ENCODE measurements at regions not wholly inside any gene's neighbourhood (a gene's known extent, or its start where the extent isn't known, plus 50 kb on each side); places are given as distances from the start of the nearest gene placed in this dataset.

GRCh38 chr5:171619196-171619595 is 166.4 kb upstream of the SMIM23 start:
- in situ Hi-C loops (cut with HindIII; ENCODE audit: low sequenced_read_pairs) = no loop called here
- H3K4me3 ChIP-seq (ENCODE audit: low read depth, low read length) = no peak overlapping the region
- no peak for DNase-seq (ENCODE audit: low read depth)
- no peak for TF ChIP-seq CTCF (IDR thresholded peaks at IDR 0.05; ENCODE audit: low read depth, low read length, missing control alignments)

DNA sequence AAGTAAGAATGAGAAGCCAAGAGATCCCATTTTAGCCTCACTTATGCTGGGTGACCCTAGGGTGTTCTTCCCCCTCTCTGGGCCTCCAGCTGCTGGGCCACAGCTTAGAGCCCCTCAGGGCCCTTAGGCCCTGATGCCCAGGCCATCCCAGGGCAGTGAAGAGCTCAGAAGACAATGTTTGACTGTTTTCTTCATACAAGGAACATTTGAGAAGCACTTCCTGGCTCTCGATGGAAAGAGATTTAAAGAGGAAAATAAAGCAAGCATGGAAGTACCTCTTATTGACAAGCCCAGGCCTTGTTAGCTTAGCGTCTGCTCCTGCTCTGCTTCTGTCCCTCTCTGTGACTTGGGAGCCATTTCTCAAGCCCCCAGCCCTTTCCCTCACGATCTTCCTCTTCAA is 165.9 kb upstream of the SMIM23 start:
- DNase-seq (ENCODE audit: low read depth) = no peak
- in situ Hi-C loops (cut with HindIII; ENCODE audit: low sequenced_read_pairs) = no loop called here
- no peak overlapping the region for H3K4me3 ChIP-seq (ENCODE audit: low read depth, low read length)
- no peak for TF ChIP-seq CTCF (IDR thresholded peaks at IDR 0.05; ENCODE audit: low read depth, low read length, missing control alignments)

GRCh38 chr5:171622010-171622409 is 163.6 kb upstream of the SMIM23 start:
- no peak overlapping the region for H3K4me3 ChIP-seq (ENCODE audit: low read depth, low read length)
- no peak for DNase-seq (ENCODE audit: low read depth)
- in situ Hi-C loops (cut with HindIII; ENCODE audit: low sequenced_read_pairs) = no loop called here
- no peak for TF ChIP-seq CTCF (IDR thresholded peaks at IDR 0.05; ENCODE audit: low read depth, low read length, missing control alignments)

DNA sequence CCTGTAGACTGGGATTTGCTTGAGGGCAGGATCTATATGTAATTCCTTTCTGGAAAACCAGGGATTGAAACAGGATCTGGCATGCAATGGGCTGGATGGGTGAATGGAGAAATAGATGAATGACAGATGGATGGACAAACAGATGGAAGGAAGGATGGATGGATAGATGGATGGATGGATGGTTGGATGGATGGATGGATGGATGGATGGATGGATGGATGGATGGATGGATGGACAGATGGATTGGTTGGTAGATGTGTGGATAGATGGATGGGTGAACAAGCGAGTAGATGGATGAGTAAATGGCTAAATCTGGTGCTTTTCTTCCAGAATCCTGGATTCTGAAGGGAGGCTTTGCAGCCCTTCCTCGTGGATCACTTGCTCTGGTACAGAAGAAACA is 162.5 kb upstream of the SMIM23 start:
- in situ Hi-C loops (cut with HindIII; ENCODE audit: low sequenced_read_pairs) = no loop called here
- H3K4me3 ChIP-seq (ENCODE audit: low read depth, low read length) = no peak overlapping the region
- no peak for TF ChIP-seq CTCF (IDR thresholded peaks at IDR 0.05; ENCODE audit: low read depth, low read length, missing control alignments)
- DNase-seq (ENCODE audit: low read depth) = no peak

- DNase-seq (ENCODE audit: low read depth) = no peak
- no peak for TF ChIP-seq CTCF (IDR thresholded peaks at IDR 0.05; ENCODE audit: low read depth, low read length, missing control alignments)
- in situ Hi-C loops (cut with HindIII; ENCODE audit: low sequenced_read_pairs) = no loop called here
- no peak overlapping the region for H3K4me3 ChIP-seq (ENCODE audit: low read depth, low read length)
Observed at GRCh38 chr5:171623551-171624097, 162.0 kb upstream of the SMIM23 start.

GRCh38 chr5:171624396-171624795 is 161.2 kb upstream of the SMIM23 start:
- DNase-seq (ENCODE audit: low read depth) = no peak
- in situ Hi-C loops (cut with HindIII; ENCODE audit: low sequenced_read_pairs) = no loop called here
- no peak overlapping the region for H3K4me3 ChIP-seq (ENCODE audit: low read depth, low read length)
- TF ChIP-seq CTCF (IDR thresholded peaks at IDR 0.05; ENCODE audit: low read depth, low read length, missing control alignments) = no peak

GRCh38 chr5:171625646-171626045 is 160.0 kb upstream of the SMIM23 start:
- DNase-seq (ENCODE audit: low read depth) = no peak
- TF ChIP-seq CTCF (IDR thresholded peaks at IDR 0.05; ENCODE audit: low read depth, low read length, missing control alignments) = no peak
- no peak overlapping the region for H3K4me3 ChIP-seq (ENCODE audit: low read depth, low read length)
- in situ Hi-C loops (cut with HindIII; ENCODE audit: low sequenced_read_pairs) = no loop called here
